HG03575 (cell line): ENCODE measurements at regions not wholly inside any gene's neighbourhood (a gene's known extent, or its start where the extent isn't known, plus 50 kb on each side); places are given as distances from the start of the nearest gene placed in this dataset.
"Not testable (repeated sequence)": the region's sequence is repeated elsewhere in the genome, so short reads cannot be mapped to it uniquely, and the experiment has no call there.

ENCODE experiments used
- ATAC-seq: cut with Tn5 transposase; IDR thresholded peaks from one replicate; pipeline ENCODE4 v1.9.1; 2021; ENCODE audit not compliant: unreplicated experiment, insufficient number of reproducible peaks, low FRiP score; ENCODE audit errors: extremely low read depth

DNA sequence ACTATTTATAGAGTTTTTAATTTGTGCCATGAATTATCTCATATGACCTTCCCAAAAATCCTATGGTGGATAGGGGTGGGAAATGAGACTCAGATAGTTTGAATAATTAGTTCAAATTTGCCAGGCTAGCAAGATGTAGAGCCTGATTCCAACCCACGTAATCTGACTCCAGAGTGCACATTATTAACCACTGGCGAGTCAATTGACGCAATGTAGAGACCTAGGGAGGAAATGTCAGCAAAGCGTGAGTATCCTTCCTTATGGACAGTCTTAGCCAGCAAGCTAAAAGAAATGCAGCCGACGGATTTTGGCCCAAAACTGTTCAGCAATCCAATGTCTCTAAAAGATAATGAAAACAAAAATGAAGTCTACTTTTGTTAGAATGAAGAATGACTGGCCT lies 193.3 kb upstream of the KRR1 start:
- no peak for ATAC-seq

DNA sequence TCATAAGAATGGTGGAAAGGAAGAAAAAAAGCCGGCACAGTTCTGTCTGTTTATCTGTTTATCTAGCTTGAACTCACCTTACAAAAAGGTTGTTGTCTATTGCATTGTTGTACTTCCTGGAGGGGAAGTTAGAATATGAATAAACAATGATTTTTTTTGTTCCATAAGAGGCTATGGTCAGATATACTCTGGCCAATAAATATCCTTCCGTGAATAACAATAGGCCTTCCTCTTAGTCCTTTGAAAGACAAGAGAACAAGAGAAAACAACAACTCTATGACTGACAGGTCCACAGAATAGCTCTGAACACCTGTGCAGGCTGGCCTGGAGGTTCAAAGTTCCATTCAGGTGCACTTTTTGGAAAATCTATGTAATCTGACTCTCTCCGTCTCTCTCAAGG lies 192.8 kb upstream of the KRR1 start:
- ATAC-seq = no peak

DNA sequence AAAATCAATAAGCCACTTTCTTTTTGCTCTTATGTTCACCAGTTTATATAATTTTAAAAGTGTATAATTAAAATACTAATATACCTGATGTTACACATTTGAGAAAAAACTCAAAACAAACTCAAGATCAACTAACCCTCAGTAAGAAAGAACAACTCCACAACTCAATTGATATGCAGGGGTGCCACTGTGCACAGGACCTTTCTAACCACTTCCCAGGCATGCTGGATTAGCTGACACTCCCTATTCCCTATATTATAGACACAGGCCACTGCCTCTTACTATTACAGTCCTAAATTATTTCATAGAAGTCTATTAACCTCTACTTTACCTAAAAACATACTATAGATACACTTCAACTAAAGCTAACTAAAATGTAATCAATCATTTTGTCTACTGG lies 191.7 kb upstream of the KRR1 start:
- no peak for ATAC-seq

- no peak for ATAC-seq
Measured at GRCh38 chr12:75702477-75703093, 191.2 kb upstream of the KRR1 start.

GRCh38 chr12:75701859-75702258 lies 190.4 kb upstream of the KRR1 start:
- no peak for ATAC-seq

DNA sequence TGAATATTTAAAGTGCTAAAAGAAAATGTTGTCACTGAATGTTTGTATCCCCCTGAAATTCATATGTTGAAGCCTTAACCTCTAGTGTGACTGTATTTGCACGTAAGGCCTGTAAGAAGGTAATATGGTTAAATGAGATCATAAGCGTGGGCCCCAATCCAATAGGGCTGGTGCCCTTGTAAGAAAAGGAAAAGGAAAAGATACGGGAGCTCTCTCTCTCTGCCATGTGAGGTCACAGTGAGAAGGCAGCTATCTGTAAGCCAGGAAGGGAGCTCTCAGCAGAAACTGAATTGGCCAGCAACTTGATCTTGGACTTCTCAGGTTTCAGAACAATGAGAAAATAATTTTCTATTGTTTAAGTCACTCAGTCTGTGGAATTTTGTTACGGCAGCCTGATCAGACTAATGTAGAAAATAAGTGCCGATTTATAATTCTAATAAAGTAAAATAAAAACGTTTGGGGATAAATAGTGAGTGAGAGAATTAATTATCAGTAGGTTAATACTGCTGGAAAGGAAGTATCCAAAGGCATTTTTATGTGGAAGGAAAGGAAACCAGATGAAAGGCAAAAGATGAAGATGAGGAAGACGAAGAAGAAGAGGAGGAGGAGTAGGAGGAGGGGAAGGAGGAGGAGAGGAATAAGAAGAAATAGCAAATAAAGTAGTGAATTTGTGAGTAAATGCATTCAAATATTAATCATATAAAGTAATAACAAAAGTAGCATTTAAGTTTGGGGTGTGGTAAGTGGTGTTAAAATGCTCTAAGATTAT lies 188.5 kb upstream of the KRR1 start:
- no peak for ATAC-seq

GRCh38 chr12:75699251-75699650 lies 187.8 kb upstream of the KRR1 start:
- ATAC-seq = no peak

DNA sequence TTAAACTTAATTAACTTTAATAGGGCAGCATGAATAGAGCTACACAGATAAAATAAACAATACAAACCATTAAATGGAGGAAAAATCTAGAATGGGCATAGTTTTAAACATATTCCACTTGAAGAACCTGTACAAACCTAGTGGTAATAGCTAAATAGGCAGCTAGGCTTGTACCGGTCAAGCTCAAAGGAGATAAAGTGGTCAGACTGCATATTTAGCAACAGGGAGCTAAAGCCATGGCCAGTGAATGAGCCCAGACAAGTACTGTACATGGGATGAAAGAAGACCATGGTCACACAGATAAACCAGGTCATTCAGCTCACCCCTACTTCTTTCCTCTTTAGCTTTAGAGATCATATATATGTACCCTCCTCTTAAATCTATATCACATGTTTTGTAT lies 186.6 kb upstream of the KRR1 start:
- no peak for ATAC-seq

DNA sequence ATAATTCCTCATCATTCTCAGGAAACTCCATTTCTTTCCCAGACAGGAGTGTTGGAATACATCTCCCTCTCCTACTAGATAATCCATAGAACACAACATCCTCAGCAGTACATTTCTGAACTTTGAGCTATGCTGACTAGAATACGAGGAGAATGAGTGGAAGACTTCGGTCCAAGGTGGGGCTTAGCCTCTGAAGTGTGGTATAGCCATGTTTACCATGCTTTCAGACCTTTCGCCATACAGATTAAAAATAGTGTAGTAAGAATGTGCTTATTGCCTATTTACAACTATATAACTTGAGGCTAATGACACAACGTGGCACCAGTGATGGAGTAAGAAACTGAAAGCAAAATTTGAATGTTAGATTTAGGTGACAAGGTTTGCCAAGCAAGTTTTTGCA lies 184.5 kb upstream of the KRR1 start:
- ATAC-seq = no peak

- ATAC-seq = no peak
Measured at GRCh38 chr12:75694534-75695268, 183.3 kb upstream of the KRR1 start.

GRCh38 chr12:75692876-75693275 lies 181.5 kb upstream of the KRR1 start:
- ATAC-seq = no peak

- ATAC-seq = no peak
Measured at GRCh38 chr12:75690296-75690955, 179.0 kb upstream of the KRR1 start.

DNA sequence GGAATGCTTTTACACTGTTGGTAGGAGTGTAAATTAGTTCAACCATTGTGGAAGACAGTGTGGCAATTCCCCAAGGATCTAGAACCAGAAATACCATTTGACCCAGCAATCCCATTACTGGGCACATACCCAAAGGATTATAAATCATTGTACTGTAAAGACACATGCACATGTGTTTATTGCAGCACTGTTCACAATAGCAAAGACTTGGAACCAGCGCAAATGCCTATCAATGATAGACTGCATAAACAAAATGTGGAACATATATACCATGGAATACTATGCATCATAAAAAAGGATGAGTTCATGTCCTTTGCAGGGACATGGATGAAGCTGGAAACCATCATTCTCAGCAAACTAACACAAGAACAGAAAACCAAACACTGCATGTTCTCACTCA lies 174.8 kb upstream of the KRR1 start:
- ATAC-seq = not testable (repeated sequence)

- ATAC-seq = no peak
Measured at GRCh38 chr12:75685617-75686225, 174.3 kb upstream of the KRR1 start.

DNA sequence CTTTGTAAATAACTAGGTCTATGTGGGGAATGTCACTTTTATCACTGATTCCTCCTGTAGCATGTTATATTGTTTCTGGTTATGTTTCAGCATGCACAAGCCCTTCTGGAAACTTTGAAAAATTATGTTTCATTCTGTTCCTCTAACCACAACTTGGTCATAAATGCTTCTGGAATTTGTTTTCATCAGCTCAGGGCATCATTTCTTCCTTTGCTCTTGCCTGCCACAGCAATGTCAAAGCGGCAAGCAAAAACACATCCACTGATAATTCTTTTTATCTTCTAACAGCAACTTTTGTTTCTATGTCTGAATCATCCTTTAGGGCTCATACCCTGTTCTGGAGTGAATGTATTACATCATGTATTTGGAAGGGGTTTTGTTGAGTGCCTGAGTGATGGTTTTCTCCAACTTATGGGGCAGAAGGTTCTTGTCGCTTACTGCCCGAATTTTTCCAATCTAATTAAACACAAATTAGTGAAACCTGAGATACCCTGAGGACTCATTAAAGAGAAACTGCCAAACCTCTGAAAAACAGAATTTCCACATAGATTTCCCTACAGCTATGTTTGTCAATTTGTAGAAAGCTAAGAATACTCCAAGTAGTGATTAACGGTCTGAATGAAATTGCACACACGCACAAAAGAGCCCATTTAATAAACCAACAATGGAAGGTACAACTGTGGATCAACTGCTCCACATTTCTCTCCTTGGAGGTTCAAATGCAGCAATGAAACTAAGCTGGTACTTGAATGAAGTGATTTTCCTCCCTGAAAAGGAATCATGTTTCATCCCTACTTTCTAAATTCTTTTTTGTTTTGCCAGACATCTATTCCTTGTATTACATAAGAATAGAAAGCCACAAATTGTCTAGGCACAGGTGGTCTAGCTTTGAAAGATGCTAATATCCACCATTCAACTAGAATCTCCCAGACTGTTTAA lies 173.5 kb upstream of the KRR1 start:
- ATAC-seq = no peak

DNA sequence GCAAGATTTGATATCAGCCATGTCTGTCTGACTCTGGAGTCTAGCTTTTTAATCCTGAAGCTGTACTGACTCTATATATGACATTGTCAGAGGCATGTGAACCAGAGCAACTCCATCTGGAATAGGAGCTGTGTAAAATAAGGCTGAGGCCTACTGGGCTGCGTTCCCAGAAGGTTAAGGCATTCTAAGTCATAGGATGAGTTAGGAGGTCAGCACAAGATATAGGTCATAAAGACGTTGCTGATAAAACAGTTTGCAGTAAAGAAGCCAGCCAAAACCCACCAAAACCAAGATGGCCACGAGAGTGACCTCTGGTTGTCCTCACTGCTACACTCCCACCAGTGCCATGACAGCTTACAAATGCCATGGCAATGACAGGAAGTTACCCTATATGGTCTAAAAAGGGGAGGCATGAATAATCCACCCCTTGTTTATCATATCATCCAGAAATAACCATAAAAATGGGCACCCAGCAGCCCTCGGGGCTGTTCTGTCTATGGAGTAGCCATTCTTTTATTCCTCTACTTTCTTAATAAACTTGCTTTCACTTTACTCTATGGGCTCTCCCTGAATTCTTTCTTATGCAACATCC lies 172.7 kb upstream of the KRR1 start:
- not testable (repeated sequence) for ATAC-seq

DNA sequence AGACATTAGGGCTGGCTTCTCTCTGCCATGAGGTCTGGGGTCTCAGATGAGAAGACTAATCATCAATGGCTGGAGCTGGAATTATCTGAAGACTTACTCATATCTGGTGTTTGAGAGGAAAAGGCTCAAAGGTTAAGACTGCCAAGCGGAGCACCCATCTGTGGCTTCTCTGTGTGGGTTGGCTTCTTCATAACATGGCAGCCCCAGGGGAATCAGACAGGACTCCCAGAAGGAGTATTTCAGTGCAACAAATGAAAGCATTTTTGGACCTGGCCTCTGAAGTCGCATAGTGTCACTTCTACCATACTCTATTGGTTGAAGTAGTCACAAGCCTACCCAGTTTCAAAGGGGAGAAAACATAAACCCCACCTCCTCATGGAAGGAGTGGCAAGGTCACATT lies 171.8 kb upstream of the KRR1 start:
- ATAC-seq = no peak

DNA sequence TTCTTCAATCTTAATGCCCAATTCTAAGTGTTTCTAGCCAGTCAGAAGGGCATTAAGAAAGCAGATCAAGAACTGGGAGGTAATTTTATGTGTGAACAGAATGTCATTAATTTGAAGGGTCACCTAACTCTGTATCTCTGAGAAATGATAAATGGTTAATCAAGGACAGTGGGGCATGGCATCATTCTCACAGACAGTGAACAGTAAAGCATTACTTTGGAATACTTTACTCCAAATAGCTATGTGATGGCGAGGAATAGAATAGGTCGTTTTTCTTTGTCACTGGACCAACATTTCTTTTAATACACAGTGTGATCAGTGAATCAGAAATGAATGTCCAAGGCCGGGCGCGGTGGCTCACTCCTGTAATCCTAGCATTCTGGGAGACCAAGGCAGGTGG lies 166.1 kb upstream of the KRR1 start:
- ATAC-seq = no peak
